ENCODE measurements at regions not wholly inside any gene's neighbourhood (a gene's known extent, or its start where the extent isn't known, plus 50 kb on each side); places are given as distances from the start of the nearest gene placed in this dataset.

GRCh38 chr5:173808079-173808808 lies 79.9 kb upstream of the CPEB4 start:
- TF ChIP-seq YY1 (IDR thresholded peaks at IDR 0.05), result no peak
- no peak for TF ChIP-seq CTCF (IDR thresholded peaks at IDR 0.05; ENCODE audit: low read depth, low read length, missing input control)

Data from liver (tissue), 2 donors.